Sigmoid colon (tissue), 6 donors: ENCODE measurements at regions not wholly inside any gene's neighbourhood (a gene's known extent, or its start where the extent isn't known, plus 50 kb on each side); places are given as distances from the start of the nearest gene placed in this dataset.

Experiments
- DNase-seq: peaks from one replicate; pipeline ENCODE4 v3.0.0-alpha.2; 2019
- H3K27ac ChIP-seq, 4 donors: fragments of 200-600 bp; sonication (generic); one replicate each; pipeline ENCODE4 v1.5.1; 2016 to 2019; ENCODE audit warnings: mild to moderate bottlenecking in 1 of 4
- H3K27me3 ChIP-seq, 3 donors: fragments of 200-600 bp; sonication (generic); one replicate each; pipeline ENCODE4 v1.5.1; 2019; ENCODE audit warnings: mild to moderate bottlenecking in 1 of 3
- H3K36me3 ChIP-seq, 4 donors: fragments of 200-600 bp; sonication (generic); one replicate each; pipeline ENCODE4 v1.5.1; 2016 to 2019
- H3K4me1 ChIP-seq, 4 donors: fragments of 200-600 bp; sonication (generic); one replicate each; pipeline ENCODE4 v1.5.1; 2017 to 2019
- H3K4me3 ChIP-seq, 4 donors: fragments of 200-600 bp; sonication (generic); one replicate each; pipeline ENCODE4 v1.5.1; 2017 to 2019; ENCODE audit warnings: mild to moderate bottlenecking in 2 of 4, moderate library complexity in 1 of 4
- H3K9me3 ChIP-seq, 4 donors: fragments of 200-600 bp in 3 of 4; sonication (generic) in 3 of 4; one replicate each; pipeline versions ENCODE4 v1.5.1 to v1.6.1; 2013 to 2019
- CTCF ChIP-seq, 4 experiments: fragments of 450-650 bp in 3 of 4; fragments of 200-600 bp in 1 of 4; IDR thresholded peaks; one replicate each; pipeline ENCODE4 v1.5.1; 2016 to 2019; ENCODE audit warnings: antibody characterized with exemption in 4 of 4, mild to moderate bottlenecking in 3 of 4, moderate library complexity in 2 of 4
- EP300 ChIP-seq, 4 donors: sonication (generic); formaldehyde crosslinking; IDR thresholded peaks; one replicate each; pipeline ENCODE4 v1.6.1; 2017; ENCODE audit warnings: antibody characterized with exemption in 4 of 4
- POLR2A ChIP-seq, 2 donors: fragments of 450-650 bp; IDR thresholded peaks; one replicate each; pipeline ENCODE4 v1.6.1; 2016; ENCODE audit warnings: antibody characterized with exemption in 2 of 2, mild to moderate bottlenecking in 2 of 2, moderate library complexity in 2 of 2
- POLR2AphosphoS5 ChIP-seq, 4 donors: sonication (generic); formaldehyde crosslinking; IDR thresholded peaks; one replicate each; pipeline ENCODE4 v1.6.1; 2017; ENCODE audit warnings: antibody characterized with exemption in 4 of 4
- WGBS, 2 donors: extraction: QIAGEN DNeasy Blood & Tissue Kit; methylation state at CpG; one replicate each; pipeline ENCODE4 v1.1.7; 2013; 5-methylcytosine and 5-hydroxymethylcytosine counted together
- intact Hi-C: fragments of 100-400 bp; cut with DNase I; formaldehyde crosslinking; loops from one replicate; pipeline ENCODE4 v1.15.1; 2023
- donor health status: healthy with polysubstance abuse.
- donor health status: healthy.

GRCh38 chr5:82549263-82549662, 271.1 kb upstream of the RPS23 start:
- no peak overlapping the region for H3K27ac ChIP-seq
- intact Hi-C loops: no loop called here
- H3K4me3 ChIP-seq: no peak overlapping the region
- TF ChIP-seq EP300 (IDR thresholded peaks at IDR 0.05): no peak
- TF ChIP-seq POLR2AphosphoS5 (IDR thresholded peaks at IDR 0.05): no peak
- TF ChIP-seq POLR2A (IDR thresholded peaks at IDR 0.05): no peak
- TF ChIP-seq CTCF (IDR thresholded peaks at IDR 0.05): no peak
- no peaks in the 10 kb centered on the region for H3K36me3 ChIP-seq
- no peaks in the 10 kb centered on the region for H3K27me3 ChIP-seq
- no peak for DNase-seq
- no peaks in the 10 kb centered on the region for H3K9me3 ChIP-seq
- WGBS, 2 donors: 30 to 67% methylated on average over 2 of the region's 2 CpGs
- H3K4me1 ChIP-seq: no peaks in the 10 kb centered on the region

GRCh38 chr5:82544004-82544403, 265.9 kb upstream of the RPS23 start:
- H3K4me3 ChIP-seq: no peak overlapping the region
- no peaks in the 10 kb centered on the region for H3K36me3 ChIP-seq
- no peak overlapping the region for H3K27ac ChIP-seq
- H3K4me1 ChIP-seq: no peaks in the 10 kb centered on the region
- intact Hi-C loops: no loop called here
- H3K27me3 ChIP-seq: no peaks in the 10 kb centered on the region
- peaks cover 0 to 6% (median 0%) of the 10 kb centered on the region in 4 donors for H3K9me3 ChIP-seq
- WGBS, 2 donors: 60 to 80% methylated on average over 1 of the region's 1 CpG
- TF ChIP-seq CTCF (IDR thresholded peaks at IDR 0.05): no peak
- TF ChIP-seq EP300 (IDR thresholded peaks at IDR 0.05): no peak
- no peak for TF ChIP-seq POLR2AphosphoS5 (IDR thresholded peaks at IDR 0.05)
- no peak for TF ChIP-seq POLR2A (IDR thresholded peaks at IDR 0.05)
- DNase-seq: no peak

- DNase-seq: no peak
- TF ChIP-seq CTCF (IDR thresholded peaks at IDR 0.05) (no peak), EP300 (IDR thresholded peaks at IDR 0.05) (no peak), POLR2A (IDR thresholded peaks at IDR 0.05) (no peak), POLR2AphosphoS5 (IDR thresholded peaks at IDR 0.05) (no peak)
- Histone ChIP-seq H3K4me1 (no peaks in the 10 kb centered on the region), H3K36me3 (no peaks in the 10 kb centered on the region), H3K9me3 (peaks cover 0 to 6% (median 0%) of the 10 kb centered on the region in 4 donors), H3K27me3 (no peaks in the 10 kb centered on the region), H3K4me3 (no peak overlapping the region), H3K27ac (no peak overlapping the region)
- intact Hi-C loops: no loop called here
- WGBS, 2 donors: 92 to 94% methylated on average over 3 of the region's 3 CpGs
Measured at GRCh38 chr5:82540301-82540700, 262.1 kb upstream of the RPS23 start.

DNA sequence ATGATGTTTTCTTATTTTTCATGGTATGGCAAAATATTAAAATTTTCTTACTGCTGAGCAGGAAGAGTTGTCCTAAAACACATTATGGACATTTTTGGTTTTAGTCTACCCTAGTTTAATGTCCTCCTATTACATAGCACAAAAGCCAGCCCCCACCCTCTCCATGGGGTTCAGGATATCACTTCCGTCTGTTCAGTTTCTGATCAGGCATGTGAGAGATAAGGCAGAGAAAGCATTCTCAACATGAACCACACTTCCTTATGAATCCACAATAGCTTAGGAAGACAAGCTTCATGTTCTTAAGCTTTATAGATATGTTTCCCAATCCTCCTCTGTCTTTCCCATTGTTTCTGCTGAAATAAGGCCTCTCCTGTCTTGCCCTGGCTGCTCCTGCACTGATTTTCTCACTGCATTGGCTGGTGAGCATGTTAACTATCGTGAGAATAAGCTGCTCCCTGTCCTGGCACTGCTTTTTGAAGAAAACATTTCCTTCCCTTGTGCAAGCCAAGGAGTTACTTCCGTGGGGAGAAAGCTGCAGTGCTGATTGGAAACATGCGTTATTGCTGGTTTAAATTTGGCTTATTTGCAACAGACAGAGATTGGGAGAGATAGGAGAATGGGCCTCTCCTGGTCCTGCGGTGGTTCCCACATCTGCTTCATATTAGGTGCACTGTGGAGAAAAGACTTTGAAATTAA, 260.3 kb upstream of the RPS23 start:
- TF ChIP-seq CTCF (IDR thresholded peaks at IDR 0.05) (no peak), POLR2AphosphoS5 (IDR thresholded peaks at IDR 0.05) (no peak), POLR2A (IDR thresholded peaks at IDR 0.05) (no peak), EP300 (IDR thresholded peaks at IDR 0.05) (no peak)
- Histone ChIP-seq H3K27ac (no peak overlapping the region), H3K27me3 (no peaks in the 10 kb centered on the region), H3K4me1 (no peaks in the 10 kb centered on the region), H3K9me3 (no peaks in the 10 kb centered on the region), H3K4me3 (no peak overlapping the region), H3K36me3 (no peaks in the 10 kb centered on the region)
- no peak for DNase-seq
- intact Hi-C loops: no loop called here
- WGBS, 2 donors: 80 to 90% methylated on average over 5 of the region's 5 CpGs
